ENCODE measurements at regions not wholly inside any gene's neighbourhood (a gene's known extent, or its start where the extent isn't known, plus 50 kb on each side); places are given as distances from the start of the nearest gene placed in this dataset.

GRCh38 chr6:2512802-2513201, 237.9 kb downstream of the MYLK4 start:
- no peaks in the 10 kb centered on the region for H3K9me3 ChIP-seq (ENCODE audit: insufficient read depth, low read length)
- no peaks in the 10 kb centered on the region for H3K36me3 ChIP-seq (ENCODE audit: insufficient read depth, insufficient read length, low read length)
- no peak overlapping the region for H3K9ac ChIP-seq (ENCODE audit: insufficient read length, low read depth)
- no peaks in the 10 kb centered on the region for H3K4me1 ChIP-seq (ENCODE audit: insufficient read depth, insufficient read length)
- DNase-seq (ENCODE audit: low read depth, low spot score) = no peak
- H3K27me3 ChIP-seq (ENCODE audit: insufficient read depth, insufficient read length) = no peaks in the 10 kb centered on the region
- no peak for TF ChIP-seq ZNF274 (IDR thresholded peaks at IDR 0.05; ENCODE audit: low read depth, low read length)
- no peak for TF ChIP-seq SUZ12 (IDR thresholded peaks at IDR 0.05; ENCODE audit: extremely low read depth, insufficient read depth, insufficient read length)
- TF ChIP-seq YY1 (IDR thresholded peaks at IDR 0.05; ENCODE audit: insufficient read depth, insufficient read length) = no peak
- no peak overlapping the region for H3K4me3 ChIP-seq (ENCODE audit: insufficient read length, low read depth)

- no peaks in the 10 kb centered on the region for H3K27me3 ChIP-seq (ENCODE audit: insufficient read depth, insufficient read length)
- DNase-seq (ENCODE audit: low read depth, low spot score) = no peak
- no peaks in the 10 kb centered on the region for H3K36me3 ChIP-seq (ENCODE audit: insufficient read depth, insufficient read length, low read length)
- no peak for TF ChIP-seq YY1 (IDR thresholded peaks at IDR 0.05; ENCODE audit: insufficient read depth, insufficient read length)
- TF ChIP-seq ZNF274 (IDR thresholded peaks at IDR 0.05; ENCODE audit: low read depth, low read length) = no peak
- no peak for TF ChIP-seq SUZ12 (IDR thresholded peaks at IDR 0.05; ENCODE audit: extremely low read depth, insufficient read depth, insufficient read length)
- no peak overlapping the region for H3K4me3 ChIP-seq (ENCODE audit: insufficient read length, low read depth)
- H3K4me1 ChIP-seq (ENCODE audit: insufficient read depth, insufficient read length) = no peaks in the 10 kb centered on the region
- H3K9ac ChIP-seq (ENCODE audit: insufficient read length, low read depth) = no peak overlapping the region
- H3K9me3 ChIP-seq (ENCODE audit: insufficient read depth, low read length) = no peaks in the 10 kb centered on the region
These were observed 240.4 kb downstream of the MYLK4 start for GRCh38 chr6:2510316-2510715.

GRCh38 chr6:2509711-2510110, 241.0 kb downstream of the MYLK4 start:
- H3K9ac ChIP-seq (ENCODE audit: insufficient read length, low read depth) = no peak overlapping the region
- H3K4me3 ChIP-seq (ENCODE audit: insufficient read length, low read depth) = no peak overlapping the region
- H3K36me3 ChIP-seq (ENCODE audit: insufficient read depth, insufficient read length, low read length) = no peaks in the 10 kb centered on the region
- DNase-seq (ENCODE audit: low read depth, low spot score) = no peak
- TF ChIP-seq YY1 (IDR thresholded peaks at IDR 0.05; ENCODE audit: insufficient read depth, insufficient read length) (no peak), ZNF274 (IDR thresholded peaks at IDR 0.05; ENCODE audit: low read depth, low read length) (no peak), SUZ12 (IDR thresholded peaks at IDR 0.05; ENCODE audit: extremely low read depth, insufficient read depth, insufficient read length) (no peak)
- H3K9me3 ChIP-seq (ENCODE audit: insufficient read depth, low read length) = no peaks in the 10 kb centered on the region
- H3K27me3 ChIP-seq (ENCODE audit: insufficient read depth, insufficient read length) = no peaks in the 10 kb centered on the region
- H3K4me1 ChIP-seq (ENCODE audit: insufficient read depth, insufficient read length) = no peaks in the 10 kb centered on the region

- no peak for DNase-seq (ENCODE audit: low read depth, low spot score)
- Histone ChIP-seq H3K27me3 (ENCODE audit: insufficient read depth, insufficient read length) (no peaks in the 10 kb centered on the region), H3K4me3 (ENCODE audit: insufficient read length, low read depth) (no peak overlapping the region), H3K36me3 (ENCODE audit: insufficient read depth, insufficient read length, low read length) (no peaks in the 10 kb centered on the region), H3K4me1 (ENCODE audit: insufficient read depth, insufficient read length) (no peaks in the 10 kb centered on the region), H3K9ac (ENCODE audit: insufficient read length, low read depth) (no peak overlapping the region), H3K9me3 (ENCODE audit: insufficient read depth, low read length) (no peaks in the 10 kb centered on the region)
- TF ChIP-seq SUZ12 (IDR thresholded peaks at IDR 0.05; ENCODE audit: extremely low read depth, insufficient read depth, insufficient read length) = no peak
- TF ChIP-seq YY1 (IDR thresholded peaks at IDR 0.05; ENCODE audit: insufficient read depth, insufficient read length) = no peak
- no peak for TF ChIP-seq ZNF274 (IDR thresholded peaks at IDR 0.05; ENCODE audit: low read depth, low read length)
These were observed 242.7 kb downstream of the MYLK4 start for GRCh38 chr6:2508071-2508470.

GRCh38 chr6:2507521-2508037, 243.1 kb downstream of the MYLK4 start:
- Histone ChIP-seq H3K4me3 (ENCODE audit: insufficient read length, low read depth) (no peak overlapping the region), H3K27me3 (ENCODE audit: insufficient read depth, insufficient read length) (no peaks in the 10 kb centered on the region), H3K36me3 (ENCODE audit: insufficient read depth, insufficient read length, low read length) (no peaks in the 10 kb centered on the region), H3K4me1 (ENCODE audit: insufficient read depth, insufficient read length) (no peaks in the 10 kb centered on the region), H3K9ac (ENCODE audit: insufficient read length, low read depth) (no peak overlapping the region), H3K9me3 (ENCODE audit: insufficient read depth, low read length) (no peaks in the 10 kb centered on the region)
- DNase-seq (ENCODE audit: low read depth, low spot score) = no peak
- TF ChIP-seq YY1 (IDR thresholded peaks at IDR 0.05; ENCODE audit: insufficient read depth, insufficient read length) (no peak), ZNF274 (IDR thresholded peaks at IDR 0.05; ENCODE audit: low read depth, low read length) (no peak), SUZ12 (IDR thresholded peaks at IDR 0.05; ENCODE audit: extremely low read depth, insufficient read depth, insufficient read length) (no peak)

- TF ChIP-seq YY1 (IDR thresholded peaks at IDR 0.05; ENCODE audit: insufficient read depth, insufficient read length) (no peak), ZNF274 (IDR thresholded peaks at IDR 0.05; ENCODE audit: low read depth, low read length) (no peak), SUZ12 (IDR thresholded peaks at IDR 0.05; ENCODE audit: extremely low read depth, insufficient read depth, insufficient read length) (no peak)
- Histone ChIP-seq H3K4me1 (ENCODE audit: insufficient read depth, insufficient read length) (no peaks in the 10 kb centered on the region), H3K9me3 (ENCODE audit: insufficient read depth, low read length) (no peaks in the 10 kb centered on the region), H3K9ac (ENCODE audit: insufficient read length, low read depth) (no peak overlapping the region), H3K27me3 (ENCODE audit: insufficient read depth, insufficient read length) (no peaks in the 10 kb centered on the region), H3K36me3 (ENCODE audit: insufficient read depth, insufficient read length, low read length) (no peaks in the 10 kb centered on the region), H3K4me3 (ENCODE audit: insufficient read length, low read depth) (no peak overlapping the region)
- no peak for DNase-seq (ENCODE audit: low read depth, low spot score)
These were observed 243.7 kb downstream of the MYLK4 start for GRCh38 chr6:2507016-2507415.

- Histone ChIP-seq H3K4me1 (ENCODE audit: insufficient read depth, insufficient read length) (no peaks in the 10 kb centered on the region), H3K9ac (ENCODE audit: insufficient read length, low read depth) (no peak overlapping the region), H3K4me3 (ENCODE audit: insufficient read length, low read depth) (no peak overlapping the region), H3K9me3 (ENCODE audit: insufficient read depth, low read length) (no peaks in the 10 kb centered on the region), H3K36me3 (ENCODE audit: insufficient read depth, insufficient read length, low read length) (no peaks in the 10 kb centered on the region), H3K27me3 (ENCODE audit: insufficient read depth, insufficient read length) (no peaks in the 10 kb centered on the region)
- TF ChIP-seq YY1 (IDR thresholded peaks at IDR 0.05; ENCODE audit: insufficient read depth, insufficient read length) (no peak), SUZ12 (IDR thresholded peaks at IDR 0.05; ENCODE audit: extremely low read depth, insufficient read depth, insufficient read length) (no peak), ZNF274 (IDR thresholded peaks at IDR 0.05; ENCODE audit: low read depth, low read length) (no peak)
- peak; percentile 15 for DNase-seq (ENCODE audit: low read depth, low spot score)
These were observed 245.1 kb downstream of the MYLK4 start for GRCh38 chr6:2505624-2506023.

All from NT2/D1 (cell line).